H1 (cell line): ENCODE measurements at regions not wholly inside any gene's neighbourhood (a gene's known extent, or its start where the extent isn't known, plus 50 kb on each side); places are given as distances from the start of the nearest gene placed in this dataset.
A peak's percentile ranks its signal among the peaks of the same experiment; 100 is the strongest.

Experiments used
- CTCF ChIA-PET: fragments of 300-600 bp; sonication (Branson Sonifier 250); formaldehyde crosslinking; loops from one replicate; lab custom pipeline; 2021; ENCODE audit not compliant: partially characterized antibody; lab: Charles Lee
- POLR2A ChIA-PET: fragments of 300-600 bp; sonication (Branson Sonifier 250); formaldehyde crosslinking; loops from one replicate; lab custom pipeline; 2021; ENCODE audit warnings: inconsistent platforms; ENCODE audit not compliant: partially characterized antibody; lab: Charles Lee
- DNase-seq, 2 experiments: peaks; one replicate each; pipeline versions ENCODE4 v3.0.0 to v3.0.0-alpha.2; 2010 to 2022; ENCODE audit warnings: low spot score in 2 of 2, low read depth in 1 of 2, mixed read lengths in 1 of 2
- FAIRE-seq: peaks from 2 replicates; lab custom pipeline; 2011; peaks lifted over from hg19 to GRCh38; lab: Jason Lieb, UNC
- H2AFZ ChIP-seq: 2 replicates; pipeline ENCODE4 v1.8.1; 2012; ENCODE audit warnings: low read length, inconsistent platforms
- H2AK5ac ChIP-seq: 2 replicates; pipeline ENCODE4 v1.6.1; 2013; ENCODE audit warnings: low read depth, low read length
- H2BK120ac ChIP-seq: replicated peaks from 2 replicates; pipeline ENCODE3; 2013; ENCODE audit warnings: low read depth, low read length, inconsistent platforms
- H2BK12ac ChIP-seq: 2 replicates; pipeline ENCODE4 v1.6.1; 2013; ENCODE audit warnings: low read depth, low read length
- H2BK15ac ChIP-seq: 2 replicates; pipeline ENCODE4 v1.6.1; 2013; ENCODE audit warnings: low read length
- H2BK20ac ChIP-seq: 2 replicates; pipeline ENCODE4 v1.6.1; 2013; ENCODE audit warnings: low read length
- H2BK5ac ChIP-seq: 2 replicates; pipeline ENCODE4 v1.6.1; 2013; ENCODE audit warnings: low read depth, low read length
- H3K14ac ChIP-seq: 2 replicates; pipeline ENCODE4 v1.6.1; 2013; ENCODE audit warnings: inconsistent platforms; ENCODE audit not compliant: insufficient read length
- H3K18ac ChIP-seq: 2 replicates; pipeline ENCODE4 v1.6.1; 2013; ENCODE audit warnings: low read length; ENCODE audit errors: extremely low read depth
- H3K23ac ChIP-seq: 2 replicates; pipeline ENCODE4 v1.6.1; 2013; ENCODE audit warnings: inconsistent platforms; ENCODE audit not compliant: insufficient read length
- H3K23me2 ChIP-seq: 2 replicates; pipeline ENCODE4 v1.6.1; 2013; ENCODE audit warnings: low read depth, low read length
- H3K27ac ChIP-seq: 2 replicates; pipeline ENCODE4 v1.6.1; 2011; ENCODE audit warnings: low read depth, low read length, inconsistent platforms
- H3K27me3 ChIP-seq, 4 experiments: replicated peaks in 1 of 4; 1 replicate in 1 of 4; 2 replicates in 3 of 4; pipeline versions ENCODE4 v1.6.1 to v1.8.1; 2011 to 2013; ENCODE audit warnings: low read length in 3 of 4, mild to moderate bottlenecking in 3 of 4, inconsistent platforms in 2 of 4, mixed read lengths in 2 of 4, moderate library complexity in 1 of 4; ENCODE audit not compliant: control insufficient read depth in 3 of 4, insufficient read depth in 3 of 4; ENCODE audit errors: extremely low read depth in 1 of 4
- H3K36me3 ChIP-seq, 4 experiments: 2 replicates each; pipeline versions ENCODE4 v1.6.1 to v1.8.1; 2011 to 2013; ENCODE audit warnings: mild to moderate bottlenecking in 4 of 4, low read length in 3 of 4, moderate library complexity in 2 of 4, control low read depth in 1 of 4, inconsistent platforms in 1 of 4; ENCODE audit not compliant: insufficient read depth in 4 of 4, control insufficient read depth in 2 of 4
- H3K4ac ChIP-seq: replicated peaks from 2 replicates; pipeline ENCODE3; 2013; ENCODE audit warnings: low read length, low read depth, mixed read lengths, inconsistent platforms; ENCODE audit not compliant: insufficient read length
- H3K4me1 ChIP-seq, 4 experiments: replicated peaks in 1 of 4; 1 replicate in 1 of 4; 2 replicates in 3 of 4; pipeline versions ENCODE4 v1.6.1 to v1.8.1; 2011 to 2013; ENCODE audit warnings: low read length in 3 of 4, inconsistent platforms in 2 of 4, mixed read lengths in 1 of 4; ENCODE audit not compliant: insufficient read depth in 4 of 4, control insufficient read depth in 3 of 4
- H3K4me2 ChIP-seq, 2 experiments: 2 replicates each; pipeline versions ENCODE4 v1.6.1 to v1.8.1; 2011 to 2013; ENCODE audit warnings: low read depth in 2 of 2, low read length in 2 of 2, control low read depth in 1 of 2, inconsistent platforms in 1 of 2, mild to moderate bottlenecking in 1 of 2; ENCODE audit not compliant: insufficient read depth in 1 of 2
- H3K4me3 ChIP-seq, 4 experiments: fragments of 200-600, 300-600 bp in 1 of 4; sonication (generic), shearing (Covaris generic), sonication (Bioruptor Twin) in 1 of 4; 2 replicates each; pipeline versions ENCODE4 v1.5.1 to v1.8.1; 2011 to 2016; ENCODE audit warnings: low read length in 4 of 4, low read depth in 3 of 4, control low read depth in 2 of 4, inconsistent platforms in 2 of 4, mild to moderate bottlenecking in 2 of 4, mixed read lengths in 1 of 4, moderate library complexity in 1 of 4; ENCODE audit not compliant: insufficient read depth in 2 of 4; ENCODE audit errors: extremely low read depth in 1 of 4
- H3K56ac ChIP-seq: replicated peaks from 2 replicates; pipeline ENCODE3; 2013; ENCODE audit warnings: low read depth, mild to moderate bottlenecking, mixed read lengths, low read length, inconsistent platforms; ENCODE audit not compliant: insufficient read length
- H3K79me1 ChIP-seq: 2 replicates; pipeline ENCODE4 v1.6.1; 2013; ENCODE audit warnings: low read depth, low read length, control low read depth
- H3K79me2 ChIP-seq, 2 experiments: 2 replicates each; pipeline versions ENCODE4 v1.6.1 to v1.8.1; 2012 to 2013; ENCODE audit warnings: low read length in 2 of 2, mild to moderate bottlenecking in 2 of 2, inconsistent platforms in 1 of 2; ENCODE audit not compliant: insufficient read depth in 2 of 2, control insufficient read depth in 1 of 2
- H3K9ac ChIP-seq, 4 experiments: replicated peaks in 1 of 4; 1 replicate in 1 of 4; 2 replicates in 3 of 4; pipeline versions ENCODE4 v1.6.1 to v1.8.1; 2011 to 2013; ENCODE audit warnings: low read depth in 3 of 4, low read length in 3 of 4, control low read depth in 2 of 4, mild to moderate bottlenecking in 2 of 4, moderate library complexity in 2 of 4, inconsistent platforms in 1 of 4; ENCODE audit errors: extremely low read depth in 1 of 4
- H3K9me3 ChIP-seq, 2 experiments: 2 replicates each; pipeline versions ENCODE4 v1.6.1 to v1.8.1; 2012 to 2013; ENCODE audit warnings: mild to moderate bottlenecking in 2 of 2, moderate library complexity in 2 of 2, control low read depth in 1 of 2, inconsistent platforms in 1 of 2, low read depth in 1 of 2, low read length in 1 of 2, mixed read lengths in 1 of 2; ENCODE audit not compliant: insufficient read depth in 2 of 2
- H4K20me1 ChIP-seq, 2 experiments: replicated peaks in 1 of 2; 2 replicates each; pipeline versions ENCODE3 to v1.8.1; 2011 to 2013; ENCODE audit warnings: inconsistent platforms in 2 of 2, low read length in 2 of 2, mild to moderate bottlenecking in 1 of 2; ENCODE audit not compliant: insufficient read depth in 2 of 2, control insufficient read depth in 1 of 2
- H4K5ac ChIP-seq: 2 replicates; pipeline ENCODE4 v1.6.1; 2013; ENCODE audit warnings: low read length, low read depth, mixed read lengths, inconsistent platforms; ENCODE audit not compliant: insufficient read length
- H4K8ac ChIP-seq: 2 replicates; pipeline ENCODE4 v1.8.0; 2013; ENCODE audit warnings: mild to moderate bottlenecking, moderate library complexity, low read length, inconsistent platforms; ENCODE audit not compliant: insufficient read depth; ENCODE audit errors: extremely low read depth
- H4K91ac ChIP-seq: replicated peaks from 2 replicates; pipeline ENCODE3; 2013; ENCODE audit warnings: low read length, mixed read lengths, inconsistent platforms; ENCODE audit not compliant: insufficient read length
- CEBPB ChIP-seq: IDR thresholded peaks from 2 replicates; pipeline ENCODE4 v1.6.1; 2012; ENCODE audit warnings: low read depth, low read length
- SP1 ChIP-seq: IDR thresholded peaks from 2 replicates; pipeline ENCODE4 v1.6.1; 2011; ENCODE audit warnings: low read depth, low read length
- WGBS, 2 experiments: shearing (Covaris generic) in 1 of 2; methylation state at CpG; one replicate each; pipeline versions ENCODE4 v1.1.6 to v1.1.7; 2013 to 2015; ENCODE audit warnings: low lambda C conversion rate in 2 of 2, mixed read lengths in 2 of 2, inconsistent platforms in 1 of 2, low coverage in 1 of 2, missing lambda C conversion rate in 1 of 2; ENCODE audit not compliant: insufficient replicate concordance in 2 of 2, insufficient coverage in 1 of 2, insufficient read length in 1 of 2; ENCODE audit errors: extremely low coverage in 1 of 2, missing lambda C conversion rate in 1 of 2; 5-methylcytosine and 5-hydroxymethylcytosine counted together

- no peak overlapping the region for H3K27ac ChIP-seq
- POLR2A ChIA-PET, result no interaction called here
- H4K91ac ChIP-seq, result no peak overlapping the region
- no peak overlapping the region for H2BK12ac ChIP-seq
- no peak overlapping the region for H3K9ac ChIP-seq
- CTCF ChIA-PET, result interaction anchor here (1.5 to 3.1 kb wide), 2 partner anchors 10 to 31 kb away, joined by 6 to 18 read pairs; no protein-coding TSS in a partner anchor
- no peak overlapping the region for H3K4me3 ChIP-seq
- H2AFZ ChIP-seq, result no peak overlapping the region
- H3K79me1 ChIP-seq, result no peaks in the 10 kb centered on the region
- TF ChIP-seq SP1 (no peak), CEBPB (peak; percentile 86; the same call in 1 of the 2 replicates)
- H3K36me3 ChIP-seq, result no peaks in the 10 kb centered on the region
- 95% methylated on average over 5 of the region's 5 CpGs; no CpG with 5 or more reads in 1 of the 2 experiments for WGBS, 2 experiments
- FAIRE-seq (no peak), DNase-seq (no peak)
- H2BK15ac ChIP-seq, result no peak overlapping the region
- no peak overlapping the region for H4K5ac ChIP-seq
- no peaks in the 10 kb centered on the region for H3K27me3 ChIP-seq
- H2BK20ac ChIP-seq, result no peak overlapping the region
- H2AK5ac ChIP-seq, result no peak overlapping the region
- H3K56ac ChIP-seq, result no peak overlapping the region
- no peaks in the 10 kb centered on the region for H4K20me1 ChIP-seq
- H4K8ac ChIP-seq, result no peak overlapping the region
- no peak overlapping the region for H3K4ac ChIP-seq
- no peaks in the 10 kb centered on the region for H3K23me2 ChIP-seq
- no peak overlapping the region for H3K23ac ChIP-seq
- H2BK5ac ChIP-seq, result no peak overlapping the region
- no peaks in the 10 kb centered on the region for H3K9me3 ChIP-seq
- H3K4me2 ChIP-seq, result no peak overlapping the region
- H3K4me1 ChIP-seq, result no peaks in the 10 kb centered on the region; a peak in 2 of 7 replicates
- no peak overlapping the region for H3K18ac ChIP-seq
- H3K79me2 ChIP-seq, result no peaks in the 10 kb centered on the region
- no peak overlapping the region for H2BK120ac ChIP-seq
- H3K14ac ChIP-seq, result no peak overlapping the region
These were observed 951.6 kb upstream of the TENM3 start for GRCh38 chr4:181291615-181292014.
